HG02610 (cell line): ENCODE measurements at regions not wholly inside any gene's neighbourhood (a gene's known extent, or its start where the extent isn't known, plus 50 kb on each side); places are given as distances from the start of the nearest gene placed in this dataset.

Experiments
- ATAC-seq: cut with Tn5 transposase; IDR thresholded peaks from one replicate; pipeline ENCODE4 v1.9.1; 2021; ENCODE audit warnings: mild to moderate bottlenecking, moderate library complexity; ENCODE audit not compliant: unreplicated experiment

DNA sequence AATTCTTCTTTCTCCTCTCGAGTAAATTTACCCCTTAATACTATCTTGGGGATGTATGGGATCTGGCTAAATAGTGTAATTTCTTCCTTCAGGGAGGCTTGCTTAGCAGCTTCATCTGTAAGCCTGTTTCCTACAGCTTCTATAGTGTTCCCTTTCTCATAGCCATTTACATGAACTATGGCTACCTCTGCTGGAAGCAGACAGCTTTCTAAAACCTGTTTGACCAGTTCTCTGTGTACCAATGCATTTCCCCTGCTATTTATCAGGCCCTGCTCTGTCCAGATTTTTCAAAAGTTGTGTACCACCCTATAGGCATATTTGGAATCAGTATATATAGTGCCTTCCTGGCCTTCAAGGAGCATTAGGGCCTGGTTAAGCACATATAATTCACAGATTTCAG, 113.6 kb upstream of the PCDH9 start:
- no peak for ATAC-seq

DNA sequence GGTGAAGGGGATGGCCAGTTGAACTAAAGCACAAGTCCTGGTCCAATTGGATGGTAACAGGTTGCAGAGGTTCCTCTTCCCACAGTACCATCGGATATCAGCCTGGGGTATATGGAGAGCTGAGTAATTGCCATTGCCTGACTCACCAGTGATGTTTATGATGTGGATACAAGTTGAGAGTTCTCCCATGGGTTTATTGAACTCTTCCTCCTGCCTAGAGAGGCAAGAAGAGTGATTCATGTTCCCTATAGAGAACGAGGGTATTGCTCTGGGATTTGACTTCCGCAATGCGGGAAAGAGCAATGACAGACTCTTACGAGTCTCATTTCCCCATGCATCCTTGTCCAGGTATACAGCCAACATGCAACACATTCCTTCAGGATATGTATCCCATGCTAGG, 111.3 kb upstream of the PCDH9 start:
- no peak for ATAC-seq

DNA sequence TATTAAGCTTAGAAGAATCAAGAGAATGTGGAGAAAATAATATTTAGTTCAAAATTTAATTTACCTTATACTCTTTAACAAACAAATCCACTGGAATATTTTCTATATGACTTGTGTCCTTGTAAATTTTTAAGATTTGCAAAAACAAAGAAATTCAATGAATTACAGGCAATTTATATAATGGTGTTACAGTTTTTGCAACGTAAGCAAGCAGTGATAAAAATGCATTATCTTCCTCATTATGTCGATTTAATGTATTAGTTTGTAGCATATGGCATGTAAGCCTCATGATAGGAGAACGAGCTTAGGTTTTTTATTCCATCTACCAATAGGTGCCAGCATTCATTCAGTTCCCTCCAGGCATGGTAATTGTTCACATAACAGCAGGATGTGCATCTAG, 100.0 kb upstream of the PCDH9 start:
- no peak for ATAC-seq

DNA sequence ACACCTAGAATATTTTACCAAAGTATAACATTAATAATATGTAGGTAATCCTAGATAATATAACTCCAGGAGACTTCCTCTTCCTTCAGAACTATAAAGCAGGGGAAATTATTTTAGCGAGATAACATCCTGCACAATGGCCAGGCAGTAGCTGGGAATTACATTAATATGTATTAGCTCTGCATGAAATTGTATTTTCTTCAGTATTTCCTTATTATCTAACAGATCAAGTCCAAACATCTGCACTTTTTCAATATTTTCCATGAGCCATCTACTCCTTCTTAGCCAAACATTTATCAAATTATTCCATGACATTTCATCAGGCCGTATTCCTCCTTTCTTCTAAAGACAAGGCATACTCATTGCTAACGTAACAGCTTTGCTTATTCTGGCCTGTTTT, 98.8 kb upstream of the PCDH9 start:
- no peak for ATAC-seq

DNA sequence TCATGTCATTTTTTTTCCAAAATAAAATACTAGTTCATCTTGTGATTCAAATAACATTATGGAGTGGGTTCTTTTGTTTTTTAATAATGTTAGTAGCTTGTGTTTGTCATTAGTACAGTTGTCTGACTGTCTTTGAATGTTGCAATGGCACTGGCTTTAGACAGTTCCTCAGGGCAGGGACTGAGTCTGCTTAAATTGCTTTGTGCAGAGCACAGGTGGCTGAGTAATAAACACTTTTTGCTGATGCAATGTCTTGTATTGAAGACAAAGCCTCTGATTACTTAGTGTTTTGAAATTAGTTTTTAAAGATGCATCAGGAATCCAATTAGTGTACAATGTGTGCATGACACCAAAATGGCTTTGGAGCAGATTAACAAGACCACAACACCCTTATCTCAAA, 88.7 kb upstream of the PCDH9 start:
- ATAC-seq, result no peak

DNA sequence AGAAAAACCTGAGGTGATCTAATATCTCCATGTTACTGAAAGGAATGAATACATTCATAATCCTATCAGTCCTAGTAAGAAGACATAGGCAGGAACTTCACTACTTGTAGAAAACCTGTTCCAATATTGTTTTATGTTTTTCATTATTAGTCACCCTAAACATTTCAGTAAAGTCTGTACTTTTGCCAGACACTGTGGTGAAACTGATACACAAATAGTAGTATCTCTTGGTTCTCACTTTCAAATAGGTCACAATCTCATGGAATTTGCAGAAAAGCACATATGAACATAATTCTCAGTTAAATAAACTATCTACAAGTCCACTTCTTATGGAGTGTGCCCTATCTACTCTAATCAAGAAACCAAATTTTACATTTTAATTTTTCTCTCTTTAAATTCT, 88.3 kb upstream of the PCDH9 start:
- ATAC-seq, result no peak

DNA sequence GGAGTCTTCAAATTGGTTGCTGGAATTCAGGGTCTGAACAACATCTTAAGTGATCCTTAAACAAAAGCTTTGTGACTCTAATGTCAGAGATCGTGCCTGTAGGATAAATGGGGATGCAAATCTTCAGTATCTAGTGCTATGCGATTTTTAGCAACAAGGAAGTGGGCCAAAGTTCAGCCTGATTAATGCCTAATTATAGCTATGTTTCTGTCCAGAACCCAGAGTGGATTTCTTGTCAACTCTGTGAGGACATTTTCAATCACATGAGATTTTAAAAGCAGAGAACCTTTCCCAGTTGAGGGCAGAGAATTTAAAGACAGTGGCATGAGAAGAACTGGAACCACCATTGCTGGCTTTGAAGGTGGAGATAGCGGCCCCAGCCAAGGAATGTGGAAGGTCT, 84.3 kb upstream of the PCDH9 start:
- ATAC-seq, result no peak

DNA sequence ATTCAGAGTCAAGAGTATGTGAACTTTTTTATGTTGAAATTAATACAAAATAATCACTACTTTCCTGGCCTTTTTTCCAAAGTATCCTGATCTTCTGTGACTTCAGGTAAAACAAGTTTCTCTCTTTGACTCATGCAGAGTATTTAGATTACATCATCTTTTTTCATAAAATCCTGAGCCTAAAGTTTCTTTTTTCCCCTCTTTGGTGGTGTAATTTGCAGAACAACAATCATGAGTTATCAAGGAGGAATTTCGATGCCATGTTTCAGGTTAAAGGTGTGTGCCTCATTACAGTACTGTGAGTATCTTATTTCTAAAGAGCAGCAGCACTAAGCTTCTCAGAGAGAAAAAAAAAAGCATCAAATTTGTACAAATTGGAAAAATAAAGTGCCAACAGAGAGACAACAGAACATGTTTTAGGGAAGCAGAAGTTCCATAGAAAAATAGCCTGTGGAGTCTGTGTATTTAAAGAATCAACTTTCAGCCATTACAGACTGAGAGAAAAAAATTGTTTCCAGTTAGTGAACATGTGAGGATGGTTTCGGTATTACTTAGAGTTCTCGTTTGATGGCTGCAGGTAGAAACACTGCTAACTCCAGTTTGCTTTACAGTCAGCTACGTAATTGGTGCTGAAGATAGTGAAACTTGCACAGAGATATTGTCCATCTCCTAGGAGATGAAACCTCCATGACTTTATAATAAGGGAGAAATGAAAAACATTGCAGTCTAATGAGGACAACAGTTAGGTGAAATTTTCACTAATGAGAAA, 78.1 kb upstream of the PCDH9 start:
- no peak for ATAC-seq

DNA sequence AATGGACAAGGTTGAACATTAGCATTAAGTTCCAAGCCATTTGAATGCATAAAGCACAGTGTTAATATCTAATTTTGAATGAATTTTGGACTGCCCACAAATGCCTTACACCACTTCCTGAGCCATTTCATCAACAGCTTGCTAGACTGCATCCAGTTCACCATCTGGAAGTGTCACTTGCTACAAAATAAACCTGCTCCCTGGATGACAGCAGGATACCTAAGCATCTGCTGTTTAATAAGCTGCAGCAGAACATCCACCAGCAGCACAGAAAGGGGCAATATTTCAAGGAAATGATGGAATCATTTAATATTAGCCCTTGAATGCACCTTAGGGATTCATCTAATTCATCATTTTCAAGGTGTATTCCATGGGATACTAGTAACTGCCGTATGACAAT, 76.6 kb upstream of the PCDH9 start:
- no peak for ATAC-seq

DNA sequence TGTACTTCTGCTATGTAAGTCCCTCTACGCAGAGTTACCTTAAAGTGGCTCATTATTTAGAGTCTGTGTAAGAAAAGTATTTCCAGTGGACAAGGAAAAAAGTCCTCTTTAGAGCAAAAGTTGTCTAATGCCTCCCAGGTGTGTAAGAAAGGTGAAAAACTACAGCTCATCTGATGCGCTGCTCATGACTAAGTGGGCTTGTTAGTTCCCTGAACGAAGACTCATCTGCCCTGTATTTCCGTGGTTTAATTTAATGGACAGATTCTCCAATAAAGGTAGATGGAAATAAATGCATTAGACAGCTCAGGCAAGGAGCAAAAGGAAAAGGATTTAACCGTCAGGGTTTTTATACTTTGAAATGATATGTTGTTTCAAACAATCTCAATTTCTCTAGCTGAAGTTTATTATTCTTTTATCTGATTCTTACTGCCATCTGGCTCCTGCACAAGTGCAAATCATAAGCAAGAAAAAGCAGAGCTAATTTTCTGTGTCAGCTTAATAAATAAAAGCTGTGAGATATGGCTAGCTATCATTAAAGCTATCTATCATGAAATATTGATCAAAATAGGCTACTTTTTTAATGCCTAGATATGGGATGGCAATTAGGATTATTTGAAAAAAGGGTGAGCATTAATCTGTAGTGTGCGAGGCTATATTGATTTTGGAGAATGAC, 73.7 kb upstream of the PCDH9 start:
- no peak for ATAC-seq

DNA sequence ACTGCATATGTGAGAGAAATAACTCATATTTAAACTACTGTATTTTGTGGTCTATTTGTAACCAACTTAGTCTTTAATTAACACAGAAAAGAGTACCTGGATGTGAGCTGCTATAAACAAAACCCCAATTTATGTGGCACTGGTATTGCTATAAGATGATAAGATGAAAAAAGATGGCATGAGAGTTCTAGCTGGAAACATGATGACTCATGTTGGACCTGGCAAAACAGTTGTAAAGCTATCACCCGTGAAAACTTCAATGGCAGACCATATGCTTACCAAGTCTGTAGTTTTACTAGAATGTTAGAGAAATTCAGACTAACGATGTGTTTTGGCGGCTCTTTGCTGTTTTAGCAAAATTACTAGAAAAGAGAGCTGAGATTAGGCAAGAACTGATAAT, 69.6 kb upstream of the PCDH9 start:
- ATAC-seq, result no peak

DNA sequence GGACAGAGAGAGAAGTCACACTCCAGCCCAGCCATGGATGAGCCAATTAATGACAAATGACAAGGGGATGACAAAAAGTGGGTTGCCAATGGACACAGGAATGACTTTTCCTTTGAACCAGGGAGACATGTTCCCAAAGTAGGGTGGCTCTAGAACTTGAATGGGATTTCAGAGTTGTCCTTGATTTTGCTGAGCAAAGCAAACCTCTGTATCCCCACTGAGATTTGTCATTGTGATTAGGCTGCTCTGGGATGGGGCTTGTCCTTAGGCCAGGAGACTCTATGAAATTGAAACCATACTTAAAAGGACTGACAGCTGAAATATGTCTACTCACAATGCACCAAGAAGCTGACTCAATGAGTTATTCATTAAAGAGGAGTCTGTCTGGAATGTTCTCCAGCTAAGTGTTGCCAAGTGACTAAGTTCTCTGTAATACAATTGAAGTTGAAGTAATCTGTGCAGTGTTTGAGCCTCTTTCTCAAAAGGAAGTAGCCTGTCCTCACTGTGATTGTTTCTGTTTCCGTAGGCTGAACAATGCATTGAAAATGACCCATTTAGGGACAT, 69.0 kb upstream of the PCDH9 start:
- ATAC-seq, result no peak

DNA sequence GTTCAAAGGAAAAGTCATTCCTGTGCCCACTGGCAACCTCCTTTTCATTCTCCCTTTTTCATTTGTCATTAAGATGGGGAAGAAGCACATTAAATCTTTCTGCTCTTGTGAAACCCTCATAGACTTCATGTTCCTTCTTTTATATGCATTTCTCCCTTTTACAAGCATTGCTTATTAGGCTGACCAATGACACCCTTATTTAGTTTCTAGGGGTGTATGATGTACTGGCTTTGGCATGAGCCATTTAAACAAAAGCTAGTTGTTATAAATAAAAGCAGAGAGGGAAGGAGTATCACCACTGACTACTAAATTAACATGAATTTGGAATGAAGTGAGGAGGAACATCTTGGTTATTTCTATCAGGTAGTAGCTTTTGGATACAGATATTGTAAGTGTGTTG, 68.2 kb upstream of the PCDH9 start:
- ATAC-seq, result no peak

DNA sequence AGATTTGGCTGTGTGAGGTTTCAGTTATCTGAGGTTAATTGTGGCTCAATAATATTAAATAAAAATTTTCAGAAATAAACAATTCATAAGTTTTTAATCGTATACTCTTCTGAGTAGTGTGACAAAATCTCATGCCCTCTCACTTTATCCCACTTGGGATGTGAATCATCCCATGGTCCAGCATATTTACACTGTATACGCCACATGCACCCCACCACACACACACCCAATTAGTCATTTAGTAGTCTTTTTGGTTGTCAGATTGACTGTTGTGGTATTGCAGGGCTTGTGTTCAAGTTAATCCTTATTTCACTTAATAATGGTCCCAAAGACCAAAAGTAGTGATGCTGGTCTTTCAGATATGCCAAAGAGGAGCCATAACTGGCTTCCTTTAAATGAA, 66.4 kb upstream of the PCDH9 start:
- ATAC-seq, result no peak

DNA sequence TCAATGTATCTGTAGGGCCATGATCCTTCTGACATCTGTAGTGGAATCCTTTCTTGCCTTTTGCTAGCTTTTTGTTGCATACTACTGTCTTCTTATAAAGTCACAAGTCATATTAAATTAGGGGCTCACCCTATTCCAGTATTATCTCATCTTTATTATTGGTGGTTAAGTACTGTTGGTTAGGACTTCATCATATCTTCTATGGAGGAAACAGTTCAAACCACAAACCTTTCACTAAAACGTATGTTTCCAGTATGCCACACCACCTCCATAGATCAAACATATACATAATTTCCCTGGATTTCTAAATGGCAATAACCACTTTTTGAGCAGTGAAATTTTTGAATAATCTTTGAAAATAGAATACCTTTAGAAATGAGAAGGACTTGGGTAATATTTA, 62.8 kb upstream of the PCDH9 start:
- no peak for ATAC-seq

DNA sequence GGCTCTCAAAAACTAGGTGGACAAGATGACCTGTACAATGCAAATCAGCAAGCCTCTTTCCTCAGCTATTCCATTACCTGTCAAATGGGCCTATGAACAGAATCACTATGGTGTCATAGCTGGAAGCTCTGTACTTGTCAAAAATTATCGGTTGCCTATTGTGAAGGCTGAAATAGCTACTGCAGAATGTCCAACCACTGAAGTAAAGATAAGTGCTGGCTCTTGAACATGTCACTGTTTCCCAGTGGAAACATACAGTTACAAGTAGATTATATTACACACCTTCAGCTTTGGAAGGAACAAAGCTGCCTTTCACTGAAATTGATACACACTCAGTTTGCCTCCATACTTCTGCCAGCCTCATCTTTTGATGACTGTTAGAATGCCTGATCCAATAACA, 55.5 kb upstream of the PCDH9 start:
- ATAC-seq, result no peak

DNA sequence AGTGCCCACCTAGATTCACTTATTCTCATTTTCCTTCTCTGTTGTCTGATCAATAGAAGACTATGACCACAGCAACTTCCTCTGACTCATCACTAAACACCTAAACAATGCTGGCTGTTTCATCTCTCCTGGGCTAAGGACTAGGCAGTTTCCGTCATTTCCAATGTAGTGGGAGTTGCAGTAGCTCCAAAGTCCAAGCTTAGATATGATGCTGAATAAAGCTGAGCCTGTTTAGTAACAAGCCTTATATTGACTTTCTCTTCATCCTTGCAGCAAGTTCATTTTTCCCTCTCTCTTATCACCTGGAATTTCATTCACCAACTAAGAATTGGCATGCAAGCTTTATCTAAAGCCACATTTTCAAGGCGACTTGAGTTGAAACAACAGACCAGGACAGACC, 53.5 kb upstream of the PCDH9 start:
- ATAC-seq, result no peak

DNA sequence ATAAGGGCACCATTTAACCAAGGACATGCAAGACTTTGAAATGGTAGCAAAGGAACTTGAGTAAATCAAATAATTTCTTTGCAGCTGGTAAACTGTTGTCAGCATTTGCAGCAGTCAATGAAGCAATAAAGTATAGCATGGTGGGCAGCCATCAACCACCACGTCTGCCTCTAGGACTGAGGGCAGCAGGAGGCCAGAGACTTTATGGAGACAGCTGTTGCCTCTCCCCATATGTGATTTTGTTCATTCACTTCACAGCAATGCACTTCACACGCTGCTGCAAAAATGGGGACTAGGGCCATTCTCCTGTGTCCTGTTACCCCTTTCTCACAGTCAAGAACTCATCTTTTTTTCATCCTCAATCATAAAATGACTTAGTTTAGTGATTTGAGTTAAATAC, 51.3 kb upstream of the PCDH9 start:
- no peak for ATAC-seq
